ENCODE measurements at regions not wholly inside any gene's neighbourhood (a gene's known extent, or its start where the extent isn't known, plus 50 kb on each side); places are given as distances from the start of the nearest gene placed in this dataset.

DNA sequence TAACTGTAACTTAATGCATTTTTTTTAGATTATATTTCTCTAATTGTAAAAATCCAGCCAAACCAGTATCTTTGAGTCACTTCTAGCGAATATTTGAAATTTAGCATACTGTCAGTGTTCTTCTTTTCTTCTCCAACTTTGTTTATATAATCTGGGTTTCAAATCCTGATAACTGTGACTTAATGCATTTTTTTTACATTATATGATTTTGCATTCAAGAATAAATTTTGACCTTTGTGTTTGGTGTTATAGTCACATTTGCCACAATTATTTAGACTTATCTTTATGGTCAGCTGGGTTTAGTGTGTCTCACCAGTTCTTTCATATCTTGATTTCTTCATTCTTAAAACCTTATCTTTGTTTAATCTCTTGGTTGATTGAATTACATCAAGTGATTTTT lies 345.7 kb downstream of the SLC4A3 start:
- DNase-seq (ENCODE audit: low read depth) = no peak
- H3K4me3 ChIP-seq (ENCODE audit: low read depth, low read length) = no peak overlapping the region
- TF ChIP-seq, protein P1, sequence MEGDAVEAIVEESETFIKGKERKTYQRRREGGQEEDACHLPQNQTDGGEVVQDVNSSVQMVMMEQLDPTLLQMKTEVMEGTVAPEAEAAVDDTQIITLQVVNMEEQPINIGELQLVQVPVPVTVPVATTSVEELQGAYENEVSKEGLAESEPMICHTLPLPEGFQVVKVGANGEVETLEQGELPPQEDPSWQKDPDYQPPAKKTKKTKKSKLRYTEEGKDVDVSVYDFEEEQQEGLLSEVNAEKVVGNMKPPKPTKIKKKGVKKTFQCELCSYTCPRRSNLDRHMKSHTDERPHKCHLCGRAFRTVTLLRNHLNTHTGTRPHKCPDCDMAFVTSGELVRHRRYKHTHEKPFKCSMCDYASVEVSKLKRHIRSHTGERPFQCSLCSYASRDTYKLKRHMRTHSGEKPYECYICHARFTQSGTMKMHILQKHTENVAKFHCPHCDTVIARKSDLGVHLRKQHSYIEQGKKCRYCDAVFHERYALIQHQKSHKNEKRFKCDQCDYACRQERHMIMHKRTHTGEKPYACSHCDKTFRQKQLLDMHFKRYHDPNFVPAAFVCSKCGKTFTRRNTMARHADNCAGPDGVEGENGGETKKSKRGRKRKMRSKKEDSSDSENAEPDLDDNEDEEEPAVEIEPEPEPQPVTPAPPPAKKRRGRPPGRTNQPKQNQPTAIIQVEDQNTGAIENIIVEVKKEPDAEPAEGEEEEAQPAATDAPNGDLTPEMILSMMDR (IDR thresholded peaks at IDR 0.05; ENCODE audit: insufficient read depth, low read depth, low read length) = no peak

DNA sequence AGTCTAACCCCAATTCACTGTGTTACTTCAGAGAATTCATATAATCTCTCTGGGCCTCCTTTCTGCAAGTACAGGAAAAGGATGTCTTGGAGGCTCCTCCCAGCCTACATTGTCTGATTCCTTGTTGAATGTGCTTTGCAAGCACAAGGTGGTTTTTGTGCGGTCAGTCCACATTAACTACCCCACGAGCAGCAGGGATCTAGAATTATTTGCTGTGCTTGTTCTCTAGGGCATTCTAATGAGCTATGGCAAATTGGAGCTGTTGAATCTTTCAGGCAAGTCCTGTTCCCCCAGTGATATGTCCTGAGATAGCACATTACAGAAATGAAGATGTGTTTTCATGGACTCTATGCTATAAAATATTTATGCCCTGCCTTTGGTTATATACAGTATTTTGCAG lies 349.4 kb downstream of the SLC4A3 start:
- H3K4me3 ChIP-seq (ENCODE audit: low read depth, low read length) = no peak overlapping the region
- TF ChIP-seq, protein P1 (IDR thresholded peaks at IDR 0.05; ENCODE audit: insufficient read depth, low read depth, low read length) = no peak
- DNase-seq (ENCODE audit: low read depth) = no peak

DNA sequence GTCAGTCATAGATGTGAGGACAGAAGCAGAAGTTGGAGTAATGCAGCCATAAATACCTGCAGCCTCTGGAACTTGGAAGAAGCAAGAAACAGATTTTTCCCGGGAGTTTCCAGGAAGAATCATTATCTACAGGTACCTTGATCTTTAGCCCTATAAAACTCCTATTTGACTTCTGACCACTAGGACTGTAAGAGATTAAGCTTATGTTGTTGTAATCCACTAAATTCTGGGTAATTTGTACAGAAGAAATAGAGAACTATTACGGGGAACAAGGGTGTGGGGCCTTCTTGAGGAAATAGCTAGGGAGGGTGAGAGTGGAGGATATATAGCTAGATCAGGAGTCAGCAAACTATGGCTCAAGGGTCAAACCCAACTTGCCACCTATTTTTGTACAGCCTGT lies 353.2 kb downstream of the SLC4A3 start:
- no peak for DNase-seq (ENCODE audit: low read depth)
- TF ChIP-seq, protein P1 (IDR thresholded peaks at IDR 0.05; ENCODE audit: insufficient read depth, low read depth, low read length) = no peak
- H3K4me3 ChIP-seq (ENCODE audit: low read depth, low read length) = no peak overlapping the region

DNA sequence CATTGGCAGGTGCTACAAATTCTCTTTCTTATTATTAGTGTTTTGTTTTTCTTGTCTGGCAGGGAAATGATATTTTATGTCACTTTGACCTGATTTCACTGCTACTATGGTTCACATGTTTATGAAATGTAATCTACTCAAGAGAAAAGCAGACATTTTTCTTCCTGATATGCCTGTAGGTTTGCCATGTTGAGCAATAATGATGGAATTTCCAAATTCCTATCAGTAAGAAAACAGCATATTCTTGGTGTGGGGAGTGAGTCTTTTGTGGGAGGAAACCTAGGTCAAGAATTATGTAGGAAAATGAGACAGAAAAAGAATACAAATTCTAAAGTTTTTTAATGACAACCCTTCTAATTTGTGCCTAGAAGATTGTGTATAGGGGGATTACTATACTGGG lies 356.4 kb downstream of the SLC4A3 start:
- peak; percentile 27 for DNase-seq (ENCODE audit: low read depth)

DNA sequence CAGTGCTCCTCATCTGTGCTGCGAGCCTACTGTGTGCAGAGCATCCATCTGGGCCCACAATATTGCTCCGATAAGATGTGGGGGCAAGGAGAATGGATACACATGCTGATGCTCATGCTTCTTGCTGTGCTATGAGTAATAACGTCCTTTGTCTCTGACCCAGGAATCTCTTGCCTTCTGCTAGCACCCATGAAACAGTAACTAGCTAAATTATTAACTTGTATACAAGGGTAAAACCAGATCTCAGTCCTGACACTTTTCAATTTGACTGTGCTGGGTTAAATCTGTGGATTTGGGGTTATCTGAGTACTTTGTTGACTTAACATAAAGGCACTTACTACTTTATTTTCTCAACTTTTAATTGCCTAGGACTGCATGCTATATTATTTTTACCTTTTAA lies 357.6 kb downstream of the SLC4A3 start:
- H3K4me3 ChIP-seq (ENCODE audit: low read depth, low read length) = no peak overlapping the region
- TF ChIP-seq, protein P1 (IDR thresholded peaks at IDR 0.05; ENCODE audit: insufficient read depth, low read depth, low read length) = no peak

More for the DNA sequence above, 356.4 kb downstream of the SLC4A3 start:
- TF ChIP-seq, protein P1 (IDR thresholded peaks at IDR 0.05; ENCODE audit: insufficient read depth, low read depth, low read length) = no peak
- H3K4me3 ChIP-seq (ENCODE audit: low read depth, low read length) = no peak overlapping the region

DNA sequence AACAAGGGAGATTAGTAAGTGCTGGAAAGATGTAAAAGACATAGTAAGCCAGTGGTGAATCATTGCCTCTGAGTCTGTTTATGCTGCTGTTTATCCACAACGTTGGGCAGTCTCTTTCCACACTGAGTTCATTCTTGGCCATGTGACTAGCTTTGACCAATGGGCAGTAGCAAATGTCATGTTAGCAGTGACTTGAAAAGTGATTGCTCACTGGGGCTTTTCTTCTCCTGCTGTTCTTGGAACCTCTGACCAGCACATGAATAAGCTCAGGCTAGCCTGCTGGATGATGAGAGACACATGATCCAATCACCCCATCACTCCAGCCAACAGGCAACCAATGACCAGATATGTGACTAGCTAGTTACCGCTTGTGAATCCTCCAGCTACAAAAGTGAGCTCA lies 360.4 kb downstream of the SLC4A3 start:
- no peak overlapping the region for H3K4me3 ChIP-seq (ENCODE audit: low read depth, low read length)
- peak; percentile 77 for DNase-seq (ENCODE audit: low read depth)
- TF ChIP-seq, protein P1 (IDR thresholded peaks at IDR 0.05; ENCODE audit: insufficient read depth, low read depth, low read length) = no peak

More for the DNA sequence above, 357.6 kb downstream of the SLC4A3 start:
- DNase-seq (ENCODE audit: low read depth) = no peak

DNA sequence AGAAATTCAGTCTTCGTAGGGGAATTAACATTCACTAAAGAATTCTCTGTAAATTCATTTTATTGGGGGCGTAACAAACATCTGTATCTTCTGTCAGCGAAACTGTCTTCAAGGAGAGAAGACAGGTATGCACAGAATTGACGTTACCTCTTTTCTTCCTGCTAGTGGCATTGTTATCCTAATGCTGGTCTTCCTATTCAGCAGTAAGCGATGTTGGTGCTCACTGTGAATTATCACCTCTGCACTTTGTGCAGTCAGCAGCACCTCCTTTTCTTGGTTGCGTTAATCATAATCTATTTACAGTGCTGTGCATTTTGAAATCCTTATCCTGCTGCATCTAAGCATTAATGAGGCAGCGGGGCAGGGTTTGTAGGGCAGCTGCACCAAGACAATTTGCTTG lies 362.3 kb downstream of the SLC4A3 start:
- H3K4me3 ChIP-seq (ENCODE audit: low read depth, low read length) = no peak overlapping the region
- TF ChIP-seq, protein P1 (IDR thresholded peaks at IDR 0.05; ENCODE audit: insufficient read depth, low read depth, low read length) = no peak
- DNase-seq (ENCODE audit: low read depth) = no peak
